Neuronal stem cell (in vitro differentiated cells): ENCODE measurements at regions not wholly inside any gene's neighbourhood (a gene's known extent, or its start where the extent isn't known, plus 50 kb on each side); places are given as distances from the start of the nearest gene placed in this dataset.

ENCODE experiments used
- DNase-seq: peaks from one replicate; pipeline ENCODE4 v3.0.0-alpha.2; 2013; ENCODE audit warnings: low spot score
- H2AFZ ChIP-seq: one replicate; pipeline ENCODE4 v1.6.1; 2013; ENCODE audit warnings: mild to moderate bottlenecking, low read length, inconsistent platforms
- H2AK5ac ChIP-seq: 2 replicates; pipeline ENCODE4 v1.6.1; 2013; ENCODE audit warnings: low read depth, mild to moderate bottlenecking, inconsistent platforms, low read length, moderate library complexity, mixed read lengths
- H2BK120ac ChIP-seq: 2 replicates; pipeline ENCODE4 v1.6.1; 2013; ENCODE audit warnings: low read depth, mild to moderate bottlenecking, inconsistent platforms, low read length, moderate library complexity, mixed read lengths
- H2BK12ac ChIP-seq: one replicate; pipeline ENCODE4 v1.6.1; 2013; ENCODE audit warnings: low read length, inconsistent platforms
- H2BK15ac ChIP-seq: 2 replicates; pipeline ENCODE4 v1.6.1; 2013; ENCODE audit warnings: mild to moderate bottlenecking, low read length, inconsistent platforms, mixed read lengths
- H2BK5ac ChIP-seq: one replicate; pipeline ENCODE4 v1.6.1; 2013; ENCODE audit warnings: inconsistent platforms, mild to moderate bottlenecking, low read length, moderate library complexity
- H3K14ac ChIP-seq: one replicate; pipeline ENCODE4 v1.6.1; 2013; ENCODE audit warnings: low read length, inconsistent platforms
- H3K18ac ChIP-seq: 2 replicates; pipeline ENCODE4 v1.6.1; 2013; ENCODE audit warnings: low read length, inconsistent platforms
- H3K23ac ChIP-seq: 2 replicates; pipeline ENCODE4 v1.6.1; 2013; ENCODE audit warnings: low read depth, mild to moderate bottlenecking, mixed read lengths, low read length, inconsistent platforms; ENCODE audit not compliant: poor library complexity
- H3K27ac ChIP-seq: replicated peaks from 3 replicates; pipeline ENCODE4 v1.5.1; 2013; ENCODE audit warnings: low read length, inconsistent platforms
- H3K27me3 ChIP-seq, 3 experiments: 2 replicates each; pipeline ENCODE4 v1.6.1; 2013; ENCODE audit warnings: low read length in 3 of 3, mild to moderate bottlenecking in 2 of 3, inconsistent platforms in 1 of 3, low read depth in 1 of 3, mixed read lengths in 1 of 3, moderate library complexity in 1 of 3; ENCODE audit not compliant: control insufficient read depth in 3 of 3, insufficient read depth in 3 of 3
- H3K36me3 ChIP-seq, 2 donors: replicated peaks in 1 of 2; 2 replicates each; pipeline ENCODE4 v1.6.1; 2013; ENCODE audit warnings: low read length in 2 of 2; ENCODE audit not compliant: control insufficient read depth in 2 of 2, insufficient read depth in 2 of 2
- H3K4ac ChIP-seq: 2 replicates; pipeline ENCODE4 v1.6.1; 2013; ENCODE audit warnings: inconsistent platforms, mild to moderate bottlenecking, low read length, moderate library complexity
- H3K4me1 ChIP-seq, 2 donors: 1 replicate in 1 of 2; 2 replicates in 1 of 2; pipeline ENCODE4 v1.6.1; 2013; ENCODE audit warnings: low read length in 2 of 2, low read depth in 1 of 2; ENCODE audit not compliant: control insufficient read depth in 2 of 2, insufficient read depth in 1 of 2
- H3K4me2 ChIP-seq: one replicate; pipeline ENCODE4 v1.6.1; 2013; ENCODE audit warnings: mild to moderate bottlenecking, low read length, inconsistent platforms; ENCODE audit not compliant: insufficient read depth, poor library complexity, severe bottlenecking
- H3K4me3 ChIP-seq, 2 donors: 2 replicates each; pipeline ENCODE4 v1.5.1; 2013; ENCODE audit warnings: low read length in 2 of 2, mild to moderate bottlenecking in 2 of 2, inconsistent platforms in 1 of 2, moderate library complexity in 1 of 2
- H3K79me1 ChIP-seq: one replicate; pipeline ENCODE4 v1.6.1; 2013; ENCODE audit warnings: low read depth, mild to moderate bottlenecking, inconsistent platforms, low read length, moderate library complexity
- H3K9ac ChIP-seq: one replicate; pipeline ENCODE4 v1.6.1; 2013; ENCODE audit warnings: mild to moderate bottlenecking, low read depth, low read length, inconsistent platforms; ENCODE audit not compliant: poor library complexity
- H3K9me3 ChIP-seq, 2 donors: replicated peaks in 1 of 2; 2 replicates each; pipeline versions ENCODE3 to v1.6.1; 2013; ENCODE audit warnings: low read length in 2 of 2, mild to moderate bottlenecking in 2 of 2, inconsistent platforms in 1 of 2, low read depth in 1 of 2, mixed read lengths in 1 of 2, moderate library complexity in 1 of 2; ENCODE audit not compliant: control insufficient read depth in 2 of 2, insufficient read depth in 1 of 2
- H4K8ac ChIP-seq: one replicate; pipeline ENCODE4 v1.6.1; 2013; ENCODE audit warnings: low read depth, mild to moderate bottlenecking, inconsistent platforms, low read length, moderate library complexity
- H4K91ac ChIP-seq: one replicate; pipeline ENCODE4 v1.6.1; 2013; ENCODE audit warnings: low read length, low read depth, mild to moderate bottlenecking, inconsistent platforms; ENCODE audit not compliant: poor library complexity
- WGBS, 2 donors: extraction: QIAGEN DNeasy Blood & Tissue Kit; methylation state at CpG; one replicate each; pipeline ENCODE4 v1.1.7; 2013; ENCODE audit warnings: missing lambda C conversion rate in 2 of 2, mixed read lengths in 1 of 2; ENCODE audit not compliant: insufficient read length in 2 of 2, insufficient replicate concordance in 1 of 2; ENCODE audit errors: extremely low coverage in 2 of 2; 5-methylcytosine and 5-hydroxymethylcytosine counted together

GRCh38 chr4:126238013-126238412 is 923.3 kb downstream of the FAT4 start:
- H3K18ac ChIP-seq = no peak overlapping the region
- H3K9ac ChIP-seq = no peak overlapping the region
- no peak overlapping the region for H2AFZ ChIP-seq
- H3K4me1 ChIP-seq = peaks cover 0 to 8% of the 10 kb centered on the region in 2 donors
- no peaks in the 10 kb centered on the region for H3K79me1 ChIP-seq
- H3K4me2 ChIP-seq = no peak overlapping the region
- no peak overlapping the region for H3K14ac ChIP-seq
- H3K4ac ChIP-seq = no peak overlapping the region
- no peak overlapping the region for H2BK15ac ChIP-seq
- no peak for DNase-seq
- no peak overlapping the region for H2BK120ac ChIP-seq
- no peaks in the 10 kb centered on the region for H3K36me3 ChIP-seq
- no peak overlapping the region for H2BK5ac ChIP-seq
- H4K91ac ChIP-seq = no peak overlapping the region
- H4K8ac ChIP-seq = no peak overlapping the region
- H2AK5ac ChIP-seq = no peak overlapping the region
- no peaks in the 10 kb centered on the region for H3K27me3 ChIP-seq
- H3K4me3 ChIP-seq = no peak overlapping the region
- no peaks in the 10 kb centered on the region for H3K9me3 ChIP-seq
- no peak overlapping the region for H3K23ac ChIP-seq
- no peak overlapping the region for H2BK12ac ChIP-seq
- H3K27ac ChIP-seq = no peak overlapping the region

GRCh38 chr4:126241634-126242033 is 926.9 kb downstream of the FAT4 start:
- WGBS, 2 donors = no CpG with 5 or more reads among the region's 2 CpGs

GRCh38 chr4:126242679-126243390 is 928.1 kb downstream of the FAT4 start:
- H2AK5ac ChIP-seq = no peak overlapping the region
- no peak overlapping the region for H3K18ac ChIP-seq
- H3K14ac ChIP-seq = no peak overlapping the region
- peaks cover 0 to 8% of the 10 kb centered on the region in 2 donors for H3K4me1 ChIP-seq
- H2BK120ac ChIP-seq = no peak overlapping the region
- H2AFZ ChIP-seq = peak overlapping the region; percentile 14
- H3K4me2 ChIP-seq = no peak overlapping the region
- H3K79me1 ChIP-seq = no peaks in the 10 kb centered on the region
- no peak overlapping the region for H2BK12ac ChIP-seq
- peak overlapping the region in 1 of 2 donors; percentile 1 for H3K4me3 ChIP-seq
- H3K9me3 ChIP-seq = no peaks in the 10 kb centered on the region
- WGBS, 2 donors = no CpG with 5 or more reads among the region's 7 CpGs
- DNase-seq = no peak
- no peaks in the 10 kb centered on the region for H3K36me3 ChIP-seq
- no peak overlapping the region for H2BK5ac ChIP-seq
- no peak overlapping the region for H4K8ac ChIP-seq
- H3K27me3 ChIP-seq = no peaks in the 10 kb centered on the region
- no peak overlapping the region for H3K4ac ChIP-seq
- no peak overlapping the region for H3K9ac ChIP-seq
- no peak overlapping the region for H3K23ac ChIP-seq
- no peak overlapping the region for H3K27ac ChIP-seq
- H4K91ac ChIP-seq = no peak overlapping the region
- no peak overlapping the region for H2BK15ac ChIP-seq

More at GRCh38 chr4:126241634-126242033, 926.9 kb downstream of the FAT4 start:
- H2BK120ac ChIP-seq = no peak overlapping the region
- no peak for DNase-seq
- H3K9me3 ChIP-seq = no peaks in the 10 kb centered on the region
- H2AK5ac ChIP-seq = no peak overlapping the region
- H2AFZ ChIP-seq = no peak overlapping the region
- no peak overlapping the region for H2BK5ac ChIP-seq
- H3K18ac ChIP-seq = no peak overlapping the region
- peaks cover 0 to 8% of the 10 kb centered on the region in 2 donors for H3K4me1 ChIP-seq
- no peaks in the 10 kb centered on the region for H3K79me1 ChIP-seq
- H4K91ac ChIP-seq = no peak overlapping the region
- H3K4me3 ChIP-seq = no peak overlapping the region
- H4K8ac ChIP-seq = no peak overlapping the region
- no peak overlapping the region for H3K23ac ChIP-seq
- H2BK12ac ChIP-seq = no peak overlapping the region
- H3K27ac ChIP-seq = no peak overlapping the region
- H3K4me2 ChIP-seq = no peak overlapping the region
- H3K14ac ChIP-seq = no peak overlapping the region
- H3K27me3 ChIP-seq = no peaks in the 10 kb centered on the region
- H3K36me3 ChIP-seq = no peaks in the 10 kb centered on the region
- H2BK15ac ChIP-seq = no peak overlapping the region
- no peak overlapping the region for H3K4ac ChIP-seq
- H3K9ac ChIP-seq = no peak overlapping the region

GRCh38 chr4:126247409-126247808 is 932.7 kb downstream of the FAT4 start:
- H3K4me2 ChIP-seq = no peak overlapping the region
- no peak overlapping the region for H2BK12ac ChIP-seq
- no peak overlapping the region for H3K14ac ChIP-seq
- H3K18ac ChIP-seq = no peak overlapping the region
- no peaks in the 10 kb centered on the region for H3K36me3 ChIP-seq
- no peak overlapping the region for H4K8ac ChIP-seq
- H3K4me3 ChIP-seq = no peak overlapping the region
- no peak overlapping the region for H3K27ac ChIP-seq
- H3K9me3 ChIP-seq = no peaks in the 10 kb centered on the region
- no peaks in the 10 kb centered on the region for H3K79me1 ChIP-seq
- no peak overlapping the region for H2AK5ac ChIP-seq
- no peak overlapping the region for H2BK120ac ChIP-seq
- H3K4me1 ChIP-seq = peaks cover 0 to 2% of the 10 kb centered on the region in 2 donors
- H2AFZ ChIP-seq = no peak overlapping the region
- no peak overlapping the region for H3K23ac ChIP-seq
- no CpG with 5 or more reads among the region's 3 CpGs for WGBS, 2 donors
- no peak overlapping the region for H3K4ac ChIP-seq
- no peak overlapping the region for H3K9ac ChIP-seq
- H4K91ac ChIP-seq = no peak overlapping the region
- no peaks in the 10 kb centered on the region for H3K27me3 ChIP-seq
- no peak for DNase-seq
- H2BK15ac ChIP-seq = no peak overlapping the region
- no peak overlapping the region for H2BK5ac ChIP-seq
